Prostate gland (tissue), 2 donors: ENCODE measurements at regions not wholly inside any gene's neighbourhood (a gene's known extent, or its start where the extent isn't known, plus 50 kb on each side); places are given as distances from the start of the nearest gene placed in this dataset.

ENCODE experiments used
- DNase-seq: peaks from one replicate; pipeline ENCODE4 v3.0.0-alpha.2; 2019; ENCODE audit warnings: low spot score
- H3K27ac ChIP-seq, 2 donors: fragments of 200-600 bp; sonication (generic); 2 replicates each; pipeline ENCODE4 v1.5.1; 2017 to 2019
- H3K27me3 ChIP-seq: fragments of 200-600 bp; sonication (generic); replicated peaks from 2 replicates; pipeline ENCODE4 v1.5.1; 2019; ENCODE audit not compliant: insufficient read depth
- H3K36me3 ChIP-seq, 2 donors: fragments of 200-600 bp; sonication (generic); 1 replicate in 1 of 2; 2 replicates in 1 of 2; pipeline versions ENCODE4 v1.5.1 to v1.8.1; 2017 to 2019
- H3K4me1 ChIP-seq: fragments of 200-600 bp; sonication (generic); replicated peaks from 2 replicates; pipeline ENCODE4 v1.5.1; 2019
- H3K4me3 ChIP-seq, 2 donors: fragments of 200-600 bp; sonication (generic); 2 replicates each; pipeline ENCODE4 v1.5.1; 2017 to 2019
- H3K9me3 ChIP-seq: fragments of 200-600 bp; sonication (generic); 2 replicates; pipeline ENCODE4 v1.5.1; 2017
- POLR2A ChIP-seq: fragments of 450-650 bp; IDR thresholded peaks from one replicate; pipeline ENCODE4 v1.6.1; 2016; ENCODE audit warnings: antibody characterized with exemption, mild to moderate bottlenecking
- POLR2AphosphoS5 ChIP-seq: sonication (generic); formaldehyde crosslinking; IDR thresholded peaks from one replicate; pipeline ENCODE4 v1.6.1; 2017; ENCODE audit warnings: antibody characterized with exemption
- WGBS: methylation state at CpG from one replicate; pipeline ENCODE4 v1.1.5; 2018; 5-methylcytosine and 5-hydroxymethylcytosine counted together
- intact Hi-C: fragments of 100-400 bp; cut with DNase I; formaldehyde crosslinking; loops from one replicate; pipeline ENCODE4 v1.14.2; 2022
- TF ChIP-seq, protein P1 (sequence below), 4 experiments: fragments of 200-600 bp in 2 of 4; fragments of 450-650 bp in 2 of 4; sonication (generic) in 2 of 4; IDR thresholded peaks; 1 replicate in 3 of 4; 2 replicates in 1 of 4; pipeline ENCODE4 v1.5.1; 2016 to 2019; ENCODE audit warnings: antibody characterized with exemption in 4 of 4, mild to moderate bottlenecking in 2 of 4, moderate library complexity in 2 of 4

DNA sequence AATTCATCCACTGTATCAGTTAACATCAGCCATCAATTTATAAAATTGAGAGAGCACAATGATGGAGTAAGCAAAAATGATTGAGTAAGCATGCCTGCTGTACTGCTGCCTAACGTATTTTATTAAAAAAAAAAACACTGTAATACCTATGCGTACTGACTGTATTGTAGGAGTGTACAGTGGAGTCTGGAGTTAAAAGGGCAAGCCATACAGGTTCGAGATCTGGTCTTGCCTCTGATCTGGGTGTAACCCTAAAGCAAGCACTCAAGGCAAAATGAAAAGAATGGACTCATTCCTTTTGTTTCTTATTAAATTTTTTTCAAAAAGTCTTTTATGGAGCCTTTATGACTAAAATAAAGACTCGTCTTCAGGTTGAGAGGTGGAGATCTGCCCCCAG, 894.2 kb upstream of the INTU start:
- intact Hi-C loops = no loop called here
- no peak overlapping the region for H3K27ac ChIP-seq
- no peaks in the 10 kb centered on the region for H3K4me1 ChIP-seq
- H3K9me3 ChIP-seq = no peaks in the 10 kb centered on the region
- no peaks in the 10 kb centered on the region for H3K27me3 ChIP-seq
- no peak overlapping the region for H3K4me3 ChIP-seq
- no peak for DNase-seq
- TF ChIP-seq, protein P1, sequence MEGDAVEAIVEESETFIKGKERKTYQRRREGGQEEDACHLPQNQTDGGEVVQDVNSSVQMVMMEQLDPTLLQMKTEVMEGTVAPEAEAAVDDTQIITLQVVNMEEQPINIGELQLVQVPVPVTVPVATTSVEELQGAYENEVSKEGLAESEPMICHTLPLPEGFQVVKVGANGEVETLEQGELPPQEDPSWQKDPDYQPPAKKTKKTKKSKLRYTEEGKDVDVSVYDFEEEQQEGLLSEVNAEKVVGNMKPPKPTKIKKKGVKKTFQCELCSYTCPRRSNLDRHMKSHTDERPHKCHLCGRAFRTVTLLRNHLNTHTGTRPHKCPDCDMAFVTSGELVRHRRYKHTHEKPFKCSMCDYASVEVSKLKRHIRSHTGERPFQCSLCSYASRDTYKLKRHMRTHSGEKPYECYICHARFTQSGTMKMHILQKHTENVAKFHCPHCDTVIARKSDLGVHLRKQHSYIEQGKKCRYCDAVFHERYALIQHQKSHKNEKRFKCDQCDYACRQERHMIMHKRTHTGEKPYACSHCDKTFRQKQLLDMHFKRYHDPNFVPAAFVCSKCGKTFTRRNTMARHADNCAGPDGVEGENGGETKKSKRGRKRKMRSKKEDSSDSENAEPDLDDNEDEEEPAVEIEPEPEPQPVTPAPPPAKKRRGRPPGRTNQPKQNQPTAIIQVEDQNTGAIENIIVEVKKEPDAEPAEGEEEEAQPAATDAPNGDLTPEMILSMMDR (IDR thresholded peaks at IDR 0.05) = no peak
- no peak for TF ChIP-seq POLR2AphosphoS5
- no peak for TF ChIP-seq POLR2A
- H3K36me3 ChIP-seq = no peaks in the 10 kb centered on the region
- WGBS = 67% methylated on average over 4 of the region's 4 CpGs

DNA sequence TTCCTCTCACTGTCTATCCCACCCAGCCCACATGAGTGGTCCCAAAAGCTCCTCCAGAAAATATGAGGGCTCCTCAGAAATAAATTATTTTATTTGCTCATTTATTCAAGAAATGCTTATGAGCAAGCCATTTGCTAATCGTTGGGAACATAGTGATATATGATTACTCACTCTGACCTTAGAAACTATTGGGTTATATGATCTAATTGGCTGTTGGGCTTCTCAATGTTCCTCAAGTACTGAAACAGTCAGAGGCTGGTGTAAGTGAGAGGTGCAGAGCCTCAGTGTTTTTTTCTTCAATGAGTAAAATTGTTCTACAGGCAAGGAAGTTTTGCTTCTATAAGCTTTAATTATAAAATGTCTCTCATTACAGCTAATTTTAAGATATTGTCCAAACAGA, 893.8 kb upstream of the INTU start:
- Histone ChIP-seq H3K27ac (no peak overlapping the region), H3K36me3 (no peaks in the 10 kb centered on the region), H3K4me1 (no peaks in the 10 kb centered on the region), H3K9me3 (no peaks in the 10 kb centered on the region), H3K27me3 (no peaks in the 10 kb centered on the region), H3K4me3 (no peak overlapping the region)
- no peak for DNase-seq
- TF ChIP-seq POLR2A = no peak
- TF ChIP-seq, protein P1 (IDR thresholded peaks at IDR 0.05) = no peak
- TF ChIP-seq POLR2AphosphoS5 = no peak
- intact Hi-C loops = no loop called here
- WGBS = 0% methylated on average over 1 of the region's 1 CpG

DNA sequence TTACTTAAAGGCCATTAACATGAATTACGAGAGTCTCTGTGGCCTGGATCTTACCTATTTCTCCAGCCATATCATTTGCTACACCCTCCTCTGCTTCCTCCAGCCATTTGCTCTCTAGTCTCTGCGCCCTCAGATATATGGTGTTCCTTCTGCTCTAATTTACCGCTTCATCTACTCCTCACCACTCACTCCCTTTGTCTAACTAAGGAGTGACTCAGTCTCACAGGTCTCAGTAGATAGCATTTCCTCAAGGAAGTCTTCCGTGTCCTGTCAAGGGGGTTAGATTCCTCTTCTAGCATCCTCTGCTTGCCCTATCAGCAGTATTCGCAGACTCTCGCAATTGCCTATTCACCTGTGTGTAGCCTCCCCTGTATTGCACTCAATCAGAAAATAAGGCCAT, 892.1 kb upstream of the INTU start:
- H3K4me1 ChIP-seq = no peaks in the 10 kb centered on the region
- no peak for DNase-seq
- intact Hi-C loops = no loop called here
- no peak for TF ChIP-seq POLR2A
- no peak for TF ChIP-seq POLR2AphosphoS5
- TF ChIP-seq, protein P1 (IDR thresholded peaks at IDR 0.05) = no peak
- no peaks in the 10 kb centered on the region for H3K27me3 ChIP-seq
- H3K27ac ChIP-seq = no peak overlapping the region
- no peak overlapping the region for H3K4me3 ChIP-seq
- no peaks in the 10 kb centered on the region for H3K36me3 ChIP-seq
- WGBS = 98% methylated on average over 6 of the region's 6 CpGs
- H3K9me3 ChIP-seq = no peaks in the 10 kb centered on the region

DNA sequence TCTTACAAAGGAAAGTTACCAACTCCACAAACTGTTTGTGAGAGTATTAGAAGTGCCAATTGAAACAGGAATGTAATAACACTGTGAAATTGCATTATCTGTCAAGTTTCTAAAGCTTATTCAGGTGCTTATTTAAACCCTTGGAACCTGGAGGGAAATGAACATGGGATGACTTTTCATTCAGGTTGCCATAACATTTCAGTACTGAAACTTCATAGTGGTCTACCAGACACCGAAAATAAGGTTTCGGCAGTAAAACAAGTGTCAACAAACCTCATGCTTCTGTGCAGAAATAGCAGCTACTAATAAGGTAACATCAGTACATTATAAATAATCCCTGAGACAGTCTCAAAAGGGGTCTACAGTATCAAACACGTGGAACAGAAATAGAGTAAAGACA, 890.7 kb upstream of the INTU start:
- H3K36me3 ChIP-seq = no peaks in the 10 kb centered on the region
- WGBS = 66% methylated on average over 3 of the region's 3 CpGs

DNA sequence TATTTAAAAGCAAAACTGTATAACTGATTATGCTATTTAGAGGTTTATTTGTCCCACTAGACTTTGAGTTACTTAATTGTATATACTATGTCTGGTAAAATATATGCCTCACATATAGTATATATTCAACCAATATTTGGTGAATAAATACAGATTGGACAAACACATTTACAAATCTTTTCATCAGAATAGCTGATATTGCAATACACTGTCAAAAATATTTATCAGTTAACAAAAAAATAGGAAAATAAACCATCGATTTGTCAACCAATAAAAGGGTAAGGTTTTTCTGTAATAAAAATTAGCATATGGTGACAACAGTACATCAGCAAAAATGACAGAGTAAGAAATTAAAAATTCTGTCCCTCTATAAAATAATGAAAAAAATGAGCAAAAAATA, 889.9 kb upstream of the INTU start:
- Histone ChIP-seq H3K27me3 (no peaks in the 10 kb centered on the region), H3K9me3 (no peaks in the 10 kb centered on the region), H3K4me1 (no peaks in the 10 kb centered on the region), H3K36me3 (no peaks in the 10 kb centered on the region), H3K4me3 (no peak overlapping the region), H3K27ac (no peak overlapping the region)
- no peak for TF ChIP-seq POLR2A
- no peak for DNase-seq
- WGBS = 87% methylated on average over 1 of the region's 1 CpG
- intact Hi-C loops = no loop called here

More for the DNA sequence above, 890.7 kb upstream of the INTU start:
- H3K4me1 ChIP-seq = no peaks in the 10 kb centered on the region
- no peaks in the 10 kb centered on the region for H3K27me3 ChIP-seq
- TF ChIP-seq POLR2A = no peak
- TF ChIP-seq, protein P1 (IDR thresholded peaks at IDR 0.05) = no peak
- no peak for TF ChIP-seq POLR2AphosphoS5
- DNase-seq = no peak
- H3K4me3 ChIP-seq = no peak overlapping the region
- H3K27ac ChIP-seq = no peak overlapping the region
- H3K9me3 ChIP-seq = no peaks in the 10 kb centered on the region
- intact Hi-C loops = no loop called here
